ENCODE measurements at regions not wholly inside any gene's neighbourhood (a gene's known extent, or its start where the extent isn't known, plus 50 kb on each side); places are given as distances from the start of the nearest gene placed in this dataset.

DNA sequence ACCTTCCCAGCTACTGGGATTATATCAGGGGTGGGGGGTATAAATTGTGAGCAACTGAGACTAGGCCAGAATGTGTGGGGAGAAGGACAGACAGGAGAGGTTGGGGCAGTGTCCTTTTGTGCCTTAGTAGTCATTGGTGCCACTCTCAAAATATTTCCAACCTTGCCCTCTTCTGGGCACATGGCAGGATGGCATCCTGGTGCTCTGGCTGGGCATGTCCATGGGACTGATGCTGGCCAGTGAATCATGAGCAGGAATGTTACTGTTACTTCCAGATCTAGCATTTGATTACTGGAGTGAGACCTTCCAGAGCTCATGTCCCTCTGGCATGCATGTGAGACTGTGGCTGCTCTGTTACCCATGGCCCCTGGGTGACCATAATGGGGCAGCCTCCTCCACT lies 151.2 kb downstream of the MATN1 start:
- Histone ChIP-seq H3K36me3 (no peaks in the 10 kb centered on the region), H3K27me3 (no peaks in the 10 kb centered on the region), H3K9me3 (no peaks in the 10 kb centered on the region), H3K27ac (no peak overlapping the region), H3K4me1 (ENCODE audit: control insufficient read depth in 1 of 2, insufficient read depth in 1 of 2, low read depth in 1 of 2, low read length in 1 of 2) (no peaks in the 10 kb centered on the region), H3K4me3 (ENCODE audit: low read depth in 1 of 2, low read length in 1 of 2) (no peak overlapping the region)
- TF ChIP-seq, protein P1, sequence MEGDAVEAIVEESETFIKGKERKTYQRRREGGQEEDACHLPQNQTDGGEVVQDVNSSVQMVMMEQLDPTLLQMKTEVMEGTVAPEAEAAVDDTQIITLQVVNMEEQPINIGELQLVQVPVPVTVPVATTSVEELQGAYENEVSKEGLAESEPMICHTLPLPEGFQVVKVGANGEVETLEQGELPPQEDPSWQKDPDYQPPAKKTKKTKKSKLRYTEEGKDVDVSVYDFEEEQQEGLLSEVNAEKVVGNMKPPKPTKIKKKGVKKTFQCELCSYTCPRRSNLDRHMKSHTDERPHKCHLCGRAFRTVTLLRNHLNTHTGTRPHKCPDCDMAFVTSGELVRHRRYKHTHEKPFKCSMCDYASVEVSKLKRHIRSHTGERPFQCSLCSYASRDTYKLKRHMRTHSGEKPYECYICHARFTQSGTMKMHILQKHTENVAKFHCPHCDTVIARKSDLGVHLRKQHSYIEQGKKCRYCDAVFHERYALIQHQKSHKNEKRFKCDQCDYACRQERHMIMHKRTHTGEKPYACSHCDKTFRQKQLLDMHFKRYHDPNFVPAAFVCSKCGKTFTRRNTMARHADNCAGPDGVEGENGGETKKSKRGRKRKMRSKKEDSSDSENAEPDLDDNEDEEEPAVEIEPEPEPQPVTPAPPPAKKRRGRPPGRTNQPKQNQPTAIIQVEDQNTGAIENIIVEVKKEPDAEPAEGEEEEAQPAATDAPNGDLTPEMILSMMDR (IDR thresholded peaks at IDR 0.05) = no peak

- Histone ChIP-seq H3K4me1 (ENCODE audit: control insufficient read depth in 1 of 2, insufficient read depth in 1 of 2, low read depth in 1 of 2, low read length in 1 of 2) (no peaks in the 10 kb centered on the region), H3K36me3 (no peaks in the 10 kb centered on the region), H3K27me3 (no peaks in the 10 kb centered on the region), H3K27ac (no peak overlapping the region), H3K4me3 (ENCODE audit: low read depth in 1 of 2, low read length in 1 of 2) (no peak overlapping the region), H3K9me3 (no peaks in the 10 kb centered on the region)
- TF ChIP-seq, protein P1 (IDR thresholded peaks at IDR 0.05) = no peak
Measured at GRCh38 chr1:30571380-30571779, 152.0 kb downstream of the MATN1 start.

DNA sequence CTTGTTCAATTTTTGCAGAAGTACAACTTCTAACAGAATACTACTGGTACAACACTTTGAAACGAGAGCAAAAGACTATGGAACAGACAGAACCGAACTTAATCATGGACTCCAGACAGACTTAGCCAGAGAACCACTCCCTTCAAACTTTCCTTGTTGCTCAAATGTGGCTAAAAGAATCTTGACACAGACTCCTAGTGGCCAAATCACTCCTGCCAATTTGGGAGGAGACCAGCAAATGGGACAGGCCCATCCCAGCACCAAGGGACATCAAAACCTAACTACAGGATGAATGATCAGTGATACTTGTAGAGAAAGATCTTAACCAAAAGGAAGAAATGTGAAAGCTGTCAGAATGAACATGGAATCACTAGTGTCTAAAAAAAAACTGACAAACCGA lies 154.0 kb downstream of the MATN1 start:
- H3K27me3 ChIP-seq = peaks cover 5% of the 10 kb centered on the region
- no peak overlapping the region for H3K4me3 ChIP-seq (ENCODE audit: low read depth in 1 of 2, low read length in 1 of 2)
- no peak overlapping the region for H3K27ac ChIP-seq
- TF ChIP-seq, protein P1 (IDR thresholded peaks at IDR 0.05) = no peak
- no peaks in the 10 kb centered on the region for H3K36me3 ChIP-seq
- no peaks in the 10 kb centered on the region for H3K9me3 ChIP-seq
- H3K4me1 ChIP-seq (ENCODE audit: control insufficient read depth in 1 of 2, insufficient read depth in 1 of 2, low read depth in 1 of 2, low read length in 1 of 2) = no peaks in the 10 kb centered on the region

DNA sequence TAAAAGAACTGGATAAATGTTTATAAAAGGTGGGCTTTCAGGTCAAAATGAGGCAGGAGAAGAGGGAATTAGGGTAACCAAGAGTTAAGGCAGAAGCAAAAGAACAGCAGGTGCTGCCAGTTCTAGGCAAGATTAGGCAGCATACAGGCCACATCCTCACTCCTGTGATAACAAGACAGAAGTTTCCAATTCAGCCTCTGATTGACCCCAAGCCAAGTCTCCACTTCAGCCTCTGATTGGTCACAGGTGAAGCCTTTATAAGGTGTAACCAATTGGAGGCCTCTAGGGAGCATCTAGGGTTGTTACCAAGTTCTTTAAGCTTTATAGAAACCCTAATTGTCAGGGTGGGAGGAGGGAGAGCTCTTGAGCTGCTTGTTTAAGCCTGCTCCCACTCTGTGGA lies 160.8 kb downstream of the MATN1 start:
- Histone ChIP-seq H3K4me3 (ENCODE audit: low read depth in 1 of 2, low read length in 1 of 2) (no peak overlapping the region), H3K36me3 (no peaks in the 10 kb centered on the region), H3K27ac (no peak overlapping the region), H3K9me3 (no peaks in the 10 kb centered on the region), H3K27me3 (peaks cover 5% of the 10 kb centered on the region), H3K4me1 (ENCODE audit: control insufficient read depth in 1 of 2, insufficient read depth in 1 of 2, low read depth in 1 of 2, low read length in 1 of 2) (no peaks in the 10 kb centered on the region)
- TF ChIP-seq, protein P1 (IDR thresholded peaks at IDR 0.05) = no peak

GRCh38 chr1:30551603-30552002 lies 171.8 kb downstream of the MATN1 start:
- Histone ChIP-seq H3K27ac (no peak overlapping the region), H3K4me3 (ENCODE audit: low read depth in 1 of 2, low read length in 1 of 2) (no peak overlapping the region), H3K4me1 (ENCODE audit: control insufficient read depth in 1 of 2, insufficient read depth in 1 of 2, low read depth in 1 of 2, low read length in 1 of 2) (no peaks in the 10 kb centered on the region), H3K27me3 (no peaks in the 10 kb centered on the region), H3K9me3 (no peaks in the 10 kb centered on the region), H3K36me3 (no peaks in the 10 kb centered on the region)
- TF ChIP-seq, protein P1 (IDR thresholded peaks at IDR 0.05) = no peak
